Panc1 (cell line): ENCODE measurements at regions not wholly inside any gene's neighbourhood (a gene's known extent, or its start where the extent isn't known, plus 50 kb on each side); places are given as distances from the start of the nearest gene placed in this dataset.

Experiments
- ATAC-seq: fragments of 200-7000 bp; cut with Tn5 transposase; 2 replicates; pipeline ENCODE4 v1.9.1; 2020; ENCODE audit warnings: mild to moderate bottlenecking, moderate library complexity
- BruUV-seq: library from RNA; stranded (reverse); fragments of 400-500 nt; replicated peaks from 2 replicates; lab custom pipeline; 2021; lab: Mats Ljungman, UMichigan
- CTCF ChIA-PET: fragments of 300-600 bp; sonication (Branson Sonifier 250); formaldehyde crosslinking; loops from one replicate; lab custom pipeline; 2022; ENCODE audit warnings: antibody characterized with exemption; lab: Charles Lee
- POLR2A ChIA-PET: fragments of 300-600 bp; sonication (Branson Sonifier 250); formaldehyde crosslinking; loops from one replicate; lab custom pipeline; 2022; ENCODE audit warnings: antibody characterized with exemption; lab: Charles Lee
- DNase-seq: peaks from one replicate; pipeline ENCODE4 v3.0.0-alpha.2; 2010; ENCODE audit warnings: low read depth, low spot score
- H3K27ac ChIP-seq: 2 replicates; pipeline ENCODE4 v1.5.1; 2011; ENCODE audit warnings: mild to moderate bottlenecking, low read length, inconsistent platforms
- H3K27me3 ChIP-seq: fragments of 200-500 bp; sonication (Bioruptor generic); 2 replicates; pipeline ENCODE4 v1.6.0; 2014; ENCODE audit warnings: low read length, inconsistent platforms; ENCODE audit not compliant: control insufficient read depth, insufficient read depth
- H3K36me3 ChIP-seq: fragments of 200-500 bp; sonication (Bioruptor generic); 2 replicates; pipeline ENCODE4 v1.5.1; 2014; ENCODE audit warnings: inconsistent platforms, mild to moderate bottlenecking, low read length, moderate library complexity; ENCODE audit not compliant: control insufficient read depth, insufficient read depth
- H3K4me1 ChIP-seq: 2 replicates; pipeline ENCODE4 v1.5.1; 2011; ENCODE audit warnings: inconsistent platforms, mild to moderate bottlenecking, low read length, moderate library complexity; ENCODE audit not compliant: control insufficient read depth, insufficient read depth
- H3K4me3 ChIP-seq, 2 experiments: 2 replicates each; pipeline ENCODE4 v1.5.1; 2011 to 2012; ENCODE audit warnings: low read depth in 2 of 2, low read length in 2 of 2, mild to moderate bottlenecking in 2 of 2, inconsistent platforms in 1 of 2, moderate library complexity in 1 of 2
- H3K9me3 ChIP-seq: fragments of 200-500 bp; sonication (Bioruptor generic); 2 replicates; pipeline ENCODE4 v1.5.1; 2014; ENCODE audit warnings: low read depth, mild to moderate bottlenecking, inconsistent platforms, low read length, moderate library complexity; ENCODE audit not compliant: control insufficient read depth, insufficient read depth
- POLR2AphosphoS5 ChIP-seq: IDR thresholded peaks from 2 replicates; pipeline ENCODE4 v1.6.1; 2012; ENCODE audit warnings: mild to moderate bottlenecking, low read depth, low read length, moderate library complexity
- SIN3A ChIP-seq: IDR thresholded peaks from 2 replicates; pipeline ENCODE4 v1.6.1; 2012; ENCODE audit warnings: low read depth, mild to moderate bottlenecking, low read length, moderate library complexity, borderline replicate concordance; ENCODE audit not compliant: insufficient read depth
- TCF7L2 ChIP-seq: IDR thresholded peaks from 2 replicates; pipeline ENCODE4 v1.6.1; 2011; ENCODE audit warnings: mild to moderate bottlenecking, low read depth, low read length, inconsistent platforms
- in situ Hi-C: cut with HindIII; loops from 2 replicates; pipeline ENCODE4 v1.10.0; 2016; ENCODE audit warnings: low sequenced_read_pairs, low pct_unique_long_range_greater_than_20kb
- intact Hi-C: fragments of 100-400 bp; cut with micrococcal nuclease; formaldehyde crosslinking; loops from one replicate; pipeline ENCODE4 v1.10.0; 2022; ENCODE audit not compliant: unreplicated experiment
- TF ChIP-seq, protein P1 (sequence below), 2 experiments: IDR thresholded peaks; 2 replicates each; pipeline ENCODE4 v1.6.1; 2011 to 2012; ENCODE audit warnings: low read depth in 2 of 2, control low read depth in 1 of 2, low read length in 1 of 2, mild to moderate bottlenecking in 1 of 2, moderate library complexity in 1 of 2; ENCODE audit not compliant: insufficient read depth in 1 of 2
- TF ChIP-seq, protein P2 (sequence below): fragments of 450-650 bp; IDR thresholded peaks from 2 replicates; pipeline ENCODE4 v1.5.1; 2017; ENCODE audit warnings: mild to moderate bottlenecking

DNA sequence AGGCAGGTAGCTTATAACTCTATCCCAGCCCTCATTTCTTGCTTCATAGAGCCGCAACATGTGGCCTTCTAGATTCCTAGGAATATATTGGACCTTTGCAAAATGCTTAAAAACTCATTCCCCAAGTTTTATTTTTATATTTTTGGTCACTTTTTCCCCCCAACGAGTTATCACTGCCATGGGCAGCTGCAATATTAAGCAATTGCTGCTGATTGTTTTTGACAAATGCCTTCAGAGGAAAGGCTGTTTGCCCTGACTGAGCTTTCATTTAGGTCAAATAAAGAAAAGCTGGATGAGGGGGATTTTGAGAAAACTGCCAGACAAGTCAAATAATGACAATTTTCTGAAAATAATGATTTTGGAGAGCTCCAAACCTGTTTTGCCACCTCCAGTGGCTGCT lies 976.9 kb upstream of the MBL2 start:
- no TSS peak for BruUV-seq
- no peaks in the 10 kb centered on the region; the same call in 1 of the 2 replicates for H3K36me3 ChIP-seq
- ChIA-PET POLR2A (no interaction called here), CTCF (no interaction called here)
- H3K9me3 ChIP-seq: 0 out of 2 replicates have a peak, but pooled peaks cover 2% of the 10 kb centered on the region
- TF ChIP-seq SIN3A (no peak), POLR2AphosphoS5 (no peak), TCF7L2 (no peak)
- no peak overlapping the region for H3K27ac ChIP-seq
- no peak for ATAC-seq
- in situ Hi-C loops (no loop called here), intact Hi-C loops (no loop called here)
- no peak overlapping the region for H3K4me3 ChIP-seq
- H3K27me3 ChIP-seq: no peaks in the 10 kb centered on the region
- H3K4me1 ChIP-seq: no peaks in the 10 kb centered on the region
- no peak for DNase-seq

DNA sequence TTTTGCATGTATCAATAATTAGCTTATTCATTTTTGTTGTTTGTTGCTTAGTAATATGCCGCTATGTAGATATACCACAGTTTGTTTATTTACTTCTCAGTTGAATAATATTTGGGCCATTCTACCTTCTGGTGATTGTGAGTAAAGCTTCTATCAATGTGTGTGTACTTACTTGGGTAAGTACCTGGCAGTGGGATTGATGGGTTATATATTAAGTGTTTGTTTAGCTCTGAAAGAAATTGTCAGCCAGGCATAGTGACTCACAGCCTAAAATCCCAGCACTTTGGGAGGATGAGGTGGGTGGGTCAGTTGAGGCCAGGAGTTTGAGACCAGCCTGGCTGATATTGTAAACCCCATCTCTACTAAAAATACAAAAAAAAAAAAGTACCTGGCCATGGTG lies 975.7 kb upstream of the MBL2 start:
- POLR2A ChIA-PET: no interaction called here
- ATAC-seq: no peak

More for the DNA sequence above, 975.7 kb upstream of the MBL2 start:
- Histone ChIP-seq H3K36me3 (no peaks in the 10 kb centered on the region), H3K4me1 (no peaks in the 10 kb centered on the region), H3K9me3 (0 out of 2 replicates have a peak, but pooled peaks cover 2% of the 10 kb centered on the region), H3K4me3 (no peak overlapping the region), H3K27ac (no peak overlapping the region), H3K27me3 (no peaks in the 10 kb centered on the region)
- DNase-seq: no peak
- CTCF ChIA-PET: no interaction called here
- TF ChIP-seq POLR2AphosphoS5 (no peak), SIN3A (no peak), TCF7L2 (no peak)
- TF ChIP-seq, protein P1, sequence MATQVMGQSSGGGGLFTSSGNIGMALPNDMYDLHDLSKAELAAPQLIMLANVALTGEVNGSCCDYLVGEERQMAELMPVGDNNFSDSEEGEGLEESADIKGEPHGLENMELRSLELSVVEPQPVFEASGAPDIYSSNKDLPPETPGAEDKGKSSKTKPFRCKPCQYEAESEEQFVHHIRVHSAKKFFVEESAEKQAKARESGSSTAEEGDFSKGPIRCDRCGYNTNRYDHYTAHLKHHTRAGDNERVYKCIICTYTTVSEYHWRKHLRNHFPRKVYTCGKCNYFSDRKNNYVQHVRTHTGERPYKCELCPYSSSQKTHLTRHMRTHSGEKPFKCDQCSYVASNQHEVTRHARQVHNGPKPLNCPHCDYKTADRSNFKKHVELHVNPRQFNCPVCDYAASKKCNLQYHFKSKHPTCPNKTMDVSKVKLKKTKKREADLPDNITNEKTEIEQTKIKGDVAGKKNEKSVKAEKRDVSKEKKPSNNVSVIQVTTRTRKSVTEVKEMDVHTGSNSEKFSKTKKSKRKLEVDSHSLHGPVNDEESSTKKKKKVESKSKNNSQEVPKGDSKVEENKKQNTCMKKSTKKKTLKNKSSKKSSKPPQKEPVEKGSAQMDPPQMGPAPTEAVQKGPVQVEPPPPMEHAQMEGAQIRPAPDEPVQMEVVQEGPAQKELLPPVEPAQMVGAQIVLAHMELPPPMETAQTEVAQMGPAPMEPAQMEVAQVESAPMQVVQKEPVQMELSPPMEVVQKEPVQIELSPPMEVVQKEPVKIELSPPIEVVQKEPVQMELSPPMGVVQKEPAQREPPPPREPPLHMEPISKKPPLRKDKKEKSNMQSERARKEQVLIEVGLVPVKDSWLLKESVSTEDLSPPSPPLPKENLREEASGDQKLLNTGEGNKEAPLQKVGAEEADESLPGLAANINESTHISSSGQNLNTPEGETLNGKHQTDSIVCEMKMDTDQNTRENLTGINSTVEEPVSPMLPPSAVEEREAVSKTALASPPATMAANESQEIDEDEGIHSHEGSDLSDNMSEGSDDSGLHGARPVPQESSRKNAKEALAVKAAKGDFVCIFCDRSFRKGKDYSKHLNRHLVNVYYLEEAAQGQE (IDR thresholded peaks at IDR 0.05; ENCODE audit: insufficient read depth in 1 of 2, low read depth in 2 of 2, low read length in 1 of 2): no peak
- TF ChIP-seq, protein P2, sequence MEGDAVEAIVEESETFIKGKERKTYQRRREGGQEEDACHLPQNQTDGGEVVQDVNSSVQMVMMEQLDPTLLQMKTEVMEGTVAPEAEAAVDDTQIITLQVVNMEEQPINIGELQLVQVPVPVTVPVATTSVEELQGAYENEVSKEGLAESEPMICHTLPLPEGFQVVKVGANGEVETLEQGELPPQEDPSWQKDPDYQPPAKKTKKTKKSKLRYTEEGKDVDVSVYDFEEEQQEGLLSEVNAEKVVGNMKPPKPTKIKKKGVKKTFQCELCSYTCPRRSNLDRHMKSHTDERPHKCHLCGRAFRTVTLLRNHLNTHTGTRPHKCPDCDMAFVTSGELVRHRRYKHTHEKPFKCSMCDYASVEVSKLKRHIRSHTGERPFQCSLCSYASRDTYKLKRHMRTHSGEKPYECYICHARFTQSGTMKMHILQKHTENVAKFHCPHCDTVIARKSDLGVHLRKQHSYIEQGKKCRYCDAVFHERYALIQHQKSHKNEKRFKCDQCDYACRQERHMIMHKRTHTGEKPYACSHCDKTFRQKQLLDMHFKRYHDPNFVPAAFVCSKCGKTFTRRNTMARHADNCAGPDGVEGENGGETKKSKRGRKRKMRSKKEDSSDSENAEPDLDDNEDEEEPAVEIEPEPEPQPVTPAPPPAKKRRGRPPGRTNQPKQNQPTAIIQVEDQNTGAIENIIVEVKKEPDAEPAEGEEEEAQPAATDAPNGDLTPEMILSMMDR: no peak
- in situ Hi-C loops: no loop called here
- intact Hi-C loops: no loop called here
- no TSS peak for BruUV-seq
